Osteocyte (in vitro differentiated cells): ENCODE measurements at regions not wholly inside any gene's neighbourhood (a gene's known extent, or its start where the extent isn't known, plus 50 kb on each side); places are given as distances from the start of the nearest gene placed in this dataset.

Source experiments
- DNase-seq: peaks from one replicate; pipeline ENCODE4 v3.0.0; 2021; ENCODE audit warnings: mixed read lengths; ENCODE audit not compliant: unreplicated experiment; ENCODE audit errors: extremely low spot score
- H3K27ac Mint-ChIP-seq: one replicate; pipeline ENCODE4 v1.8.0; 2021; ENCODE audit warnings: mild to moderate bottlenecking, mixed read lengths; ENCODE audit not compliant: unreplicated experiment
- H3K27me3 Mint-ChIP-seq: one replicate; pipeline ENCODE4 v1.8.0; 2021; ENCODE audit warnings: mixed read lengths; ENCODE audit not compliant: unreplicated experiment
- H3K36me3 Mint-ChIP-seq: one replicate; pipeline ENCODE4 v1.8.0; 2021; ENCODE audit warnings: mixed read lengths; ENCODE audit not compliant: unreplicated experiment
- H3K4me1 Mint-ChIP-seq: one replicate; pipeline ENCODE4 v1.8.0; 2021; ENCODE audit warnings: mixed read lengths; ENCODE audit not compliant: unreplicated experiment
- H3K4me3 Mint-ChIP-seq: one replicate; pipeline ENCODE4 v1.8.0; 2021; ENCODE audit warnings: mild to moderate bottlenecking, moderate library complexity, mixed read lengths; ENCODE audit not compliant: unreplicated experiment
- H3K9me3 Mint-ChIP-seq: one replicate; pipeline ENCODE4 v1.8.0; 2021; ENCODE audit warnings: mixed read lengths; ENCODE audit not compliant: unreplicated experiment
- TF ChIP-seq, protein P1 (sequence below): fragments of 200-600 bp; sonication (generic); IDR thresholded peaks from 2 replicates; pipeline ENCODE4 v1.5.0; 2021; ENCODE audit warnings: antibody characterized with exemption, mild to moderate bottlenecking, moderate library complexity

DNA sequence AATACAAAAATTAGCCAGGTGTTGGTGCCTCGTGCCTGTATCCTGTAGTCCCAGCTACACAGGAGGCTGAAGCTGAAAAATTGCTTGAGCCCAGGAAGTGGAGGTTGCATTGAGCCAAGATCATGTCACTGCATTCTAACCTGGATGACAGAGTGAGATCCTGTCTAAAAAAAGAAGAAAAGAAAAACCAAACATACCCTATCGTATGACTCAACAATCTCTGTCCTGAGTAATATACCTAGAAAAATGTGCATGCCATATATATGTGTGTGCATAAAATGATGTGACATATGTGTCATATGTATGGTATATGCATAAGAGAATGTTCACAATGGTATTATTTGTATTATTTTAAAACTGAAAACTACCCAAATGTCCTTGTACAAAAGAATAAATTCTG is 261.5 kb upstream of the CLEC14A start:
- Mint-ChIP-seq H3K4me3 (no peak overlapping the region), H3K27ac (no peak overlapping the region), H3K9me3 (no peaks in the 10 kb centered on the region), H3K27me3 (no peaks in the 10 kb centered on the region), H3K36me3 (no peaks in the 10 kb centered on the region), H3K4me1 (no peaks in the 10 kb centered on the region)
- TF ChIP-seq, protein P1, sequence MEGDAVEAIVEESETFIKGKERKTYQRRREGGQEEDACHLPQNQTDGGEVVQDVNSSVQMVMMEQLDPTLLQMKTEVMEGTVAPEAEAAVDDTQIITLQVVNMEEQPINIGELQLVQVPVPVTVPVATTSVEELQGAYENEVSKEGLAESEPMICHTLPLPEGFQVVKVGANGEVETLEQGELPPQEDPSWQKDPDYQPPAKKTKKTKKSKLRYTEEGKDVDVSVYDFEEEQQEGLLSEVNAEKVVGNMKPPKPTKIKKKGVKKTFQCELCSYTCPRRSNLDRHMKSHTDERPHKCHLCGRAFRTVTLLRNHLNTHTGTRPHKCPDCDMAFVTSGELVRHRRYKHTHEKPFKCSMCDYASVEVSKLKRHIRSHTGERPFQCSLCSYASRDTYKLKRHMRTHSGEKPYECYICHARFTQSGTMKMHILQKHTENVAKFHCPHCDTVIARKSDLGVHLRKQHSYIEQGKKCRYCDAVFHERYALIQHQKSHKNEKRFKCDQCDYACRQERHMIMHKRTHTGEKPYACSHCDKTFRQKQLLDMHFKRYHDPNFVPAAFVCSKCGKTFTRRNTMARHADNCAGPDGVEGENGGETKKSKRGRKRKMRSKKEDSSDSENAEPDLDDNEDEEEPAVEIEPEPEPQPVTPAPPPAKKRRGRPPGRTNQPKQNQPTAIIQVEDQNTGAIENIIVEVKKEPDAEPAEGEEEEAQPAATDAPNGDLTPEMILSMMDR = no peak
- DNase-seq = no peak

DNA sequence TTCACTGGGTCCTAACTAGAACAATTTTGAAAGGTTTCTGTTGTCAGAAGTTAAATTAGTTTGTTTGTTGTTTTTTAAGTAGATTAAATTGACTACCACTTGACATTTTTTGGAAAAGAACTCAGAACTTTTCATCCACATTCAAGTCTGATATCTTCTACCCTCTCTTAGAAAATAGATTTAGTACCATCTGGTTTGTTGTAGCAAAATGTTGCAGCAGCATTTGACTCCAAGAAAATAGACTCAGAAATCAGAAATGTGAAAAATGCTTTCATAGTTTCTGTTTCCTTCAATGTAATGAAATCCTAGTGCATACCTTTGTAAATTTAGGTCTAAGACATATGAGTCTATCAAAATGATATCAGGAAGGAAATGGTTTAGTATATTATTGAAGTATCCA is 256.3 kb upstream of the CLEC14A start:
- no peaks in the 10 kb centered on the region for H3K4me1 Mint-ChIP-seq
- TF ChIP-seq, protein P1 = no peak
- H3K27ac Mint-ChIP-seq = no peak overlapping the region
- no peaks in the 10 kb centered on the region for H3K9me3 Mint-ChIP-seq
- DNase-seq = no peak
- no peak overlapping the region for H3K4me3 Mint-ChIP-seq
- no peaks in the 10 kb centered on the region for H3K36me3 Mint-ChIP-seq
- H3K27me3 Mint-ChIP-seq = no peaks in the 10 kb centered on the region

DNA sequence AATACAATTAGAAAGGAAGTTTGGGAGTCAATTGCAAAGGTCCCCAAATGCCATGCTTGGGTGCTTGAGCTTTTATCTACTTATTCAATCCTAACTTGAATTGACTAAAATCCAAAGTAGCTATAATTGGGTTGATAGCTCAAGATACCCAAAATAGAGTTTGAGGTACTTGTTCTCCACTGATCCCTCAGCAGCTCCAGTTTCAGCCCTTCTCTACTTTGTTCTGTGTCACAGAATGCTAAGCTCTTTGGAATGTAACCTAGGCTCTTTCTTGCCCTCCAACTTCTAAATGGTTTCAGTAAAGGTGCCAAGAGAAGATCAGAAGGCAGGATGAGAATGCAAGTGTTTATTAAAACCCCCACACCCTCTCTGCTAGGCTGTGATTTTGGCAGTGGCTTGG is 251.4 kb upstream of the CLEC14A start:
- no peaks in the 10 kb centered on the region for H3K9me3 Mint-ChIP-seq
- H3K27ac Mint-ChIP-seq = no peak overlapping the region
- no peaks in the 10 kb centered on the region for H3K27me3 Mint-ChIP-seq
- no peaks in the 10 kb centered on the region for H3K4me1 Mint-ChIP-seq
- no peak for DNase-seq
- no peak overlapping the region for H3K4me3 Mint-ChIP-seq
- no peaks in the 10 kb centered on the region for H3K36me3 Mint-ChIP-seq
- TF ChIP-seq, protein P1 = no peak

DNA sequence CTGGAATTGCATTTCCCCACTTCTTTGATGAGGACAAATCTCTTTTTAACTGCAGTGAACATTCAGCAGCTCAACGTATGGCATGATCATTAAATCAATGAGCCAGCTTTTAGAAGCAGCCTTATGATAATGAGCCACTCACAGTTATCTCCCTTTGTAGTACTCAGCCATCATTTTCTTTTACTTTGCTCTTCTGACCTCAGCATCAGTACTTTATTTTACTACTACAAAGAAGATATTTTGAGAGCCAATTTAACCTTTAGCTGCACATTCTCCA is 250.0 kb upstream of the CLEC14A start:
- no peaks in the 10 kb centered on the region for H3K9me3 Mint-ChIP-seq
- DNase-seq = no peak
- TF ChIP-seq, protein P1 = no peak
- H3K36me3 Mint-ChIP-seq = no peaks in the 10 kb centered on the region
- no peaks in the 10 kb centered on the region for H3K27me3 Mint-ChIP-seq
- H3K4me1 Mint-ChIP-seq = no peaks in the 10 kb centered on the region
- no peak overlapping the region for H3K27ac Mint-ChIP-seq
- H3K4me3 Mint-ChIP-seq = no peak overlapping the region

DNA sequence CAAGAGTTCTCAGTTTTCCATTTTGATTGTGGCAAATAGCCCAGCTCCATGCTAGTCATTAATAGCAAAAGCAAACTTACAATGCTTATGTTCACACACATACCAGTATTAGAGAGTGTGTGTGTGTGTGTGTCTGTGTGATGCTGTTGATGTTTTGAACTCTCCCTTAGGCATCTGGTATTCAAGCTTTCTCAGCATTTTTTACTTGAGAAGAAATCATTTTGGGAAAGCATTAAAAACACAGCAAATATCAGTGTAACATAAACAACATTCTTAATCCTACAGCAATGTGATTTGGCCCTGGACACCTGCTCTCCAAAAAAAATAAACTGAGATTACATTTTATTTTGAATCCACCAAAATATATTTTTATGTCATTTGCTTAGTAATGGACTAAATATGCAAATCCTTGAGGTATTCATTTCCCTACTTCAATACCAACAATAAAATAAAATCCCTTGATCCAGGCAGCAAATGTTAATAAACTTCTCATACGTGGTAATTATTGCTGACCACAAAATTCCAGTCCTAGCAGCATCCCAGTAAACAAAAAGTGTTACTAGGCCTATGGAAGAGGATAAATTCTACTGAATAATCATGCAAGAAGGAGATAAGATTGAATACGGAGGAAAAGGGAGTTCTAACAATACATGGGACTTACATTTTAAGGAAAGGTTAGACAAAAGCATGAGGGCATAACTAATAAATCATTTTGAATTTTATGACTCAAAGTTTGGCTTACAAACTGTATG is 249.5 kb upstream of the CLEC14A start:
- Mint-ChIP-seq H3K36me3 (no peaks in the 10 kb centered on the region), H3K27ac (no peak overlapping the region), H3K9me3 (no peaks in the 10 kb centered on the region), H3K4me3 (no peak overlapping the region), H3K4me1 (no peaks in the 10 kb centered on the region), H3K27me3 (peaks cover 2% of the 10 kb centered on the region)
- TF ChIP-seq, protein P1 = no peak
- no peak for DNase-seq
